A549 (cell line): ENCODE measurements at regions not wholly inside any gene's neighbourhood (a gene's known extent, or its start where the extent isn't known, plus 50 kb on each side); places are given as distances from the start of the nearest gene placed in this dataset.
A peak's percentile ranks its signal among the peaks of the same experiment; 100 is the strongest.

Experiments
- ATAC-seq, 2 experiments: fragments of 200-7000 bp in 1 of 2; fragments of >200 bp in 1 of 2; cut with Nextera tagmentation in 1 of 2; cut with Tn5 transposase in 1 of 2; 3 replicates each; pipeline versions ENCODE4 v1.8.0 to v1.9.1; 2018 to 2020; ENCODE audit warnings: mild to moderate bottlenecking in 1 of 2, moderate library complexity in 1 of 2
- CTCF ChIA-PET: fragments of 300-600 bp; sonication (Branson Sonifier 250); formaldehyde crosslinking; extraction: SDS; loops from one replicate; lab custom pipeline; 2021; ENCODE audit warnings: antibody characterized with exemption, inconsistent platforms; lab: Yijun Ruan, JAX
- POLR2A ChIA-PET: fragments of 350-600 bp; formaldehyde crosslinking; extraction: SDS; loops from one replicate; lab custom pipeline; 2021; ENCODE audit warnings: antibody characterized with exemption, inconsistent platforms; lab: Yijun Ruan, JAX
- DNase-seq, 2 experiments: peaks; one replicate each; pipeline versions ENCODE4 v3.0.0 to v3.0.0-alpha.2; 2011 to 2016; ENCODE audit warnings: low read depth in 1 of 2, low spot score in 1 of 2
- FAIRE-seq: peaks from 2 replicates; lab custom pipeline; 2011; peaks lifted over from hg19 to GRCh38; lab: Jason Lieb, UNC
- H3K27ac ChIP-seq, 2 experiments: fragments of >200 bp; sonication (Bioruptor Twin); formaldehyde crosslinking; 3 replicates each; pipeline ENCODE4 v1.5.1; 2016 to 2017
- H3K4me1 ChIP-seq: fragments of >200 bp; sonication (Bioruptor Twin); formaldehyde crosslinking; 3 replicates; pipeline ENCODE4 v1.6.1; 2016
- H3K4me2 ChIP-seq: fragments of >200 bp; sonication (Bioruptor Twin); formaldehyde crosslinking; 3 replicates; pipeline ENCODE4 v1.6.1; 2016
- H3K4me3 ChIP-seq: fragments of >200 bp; sonication (Bioruptor Twin); formaldehyde crosslinking; 3 replicates; pipeline ENCODE4 v1.5.1; 2016
- H3K9me3 ChIP-seq: fragments of >200 bp; sonication (Bioruptor Twin); formaldehyde crosslinking; 3 replicates; pipeline ENCODE4 v1.6.1; 2016
- ATOH8 ChIP-seq: fragments of 250-450 bp; sonication (Bioruptor Pico); IDR thresholded peaks from 2 replicates; pipeline ENCODE4 v1.5.0; 2020; ENCODE audit warnings: low read depth, mild to moderate bottlenecking, moderate library complexity
- BCL3 ChIP-seq: fragments of >200 bp; sonication (Bioruptor Twin); formaldehyde crosslinking; IDR thresholded peaks from 3 replicates; pipeline ENCODE4 v1.6.1; 2016
- BHLHE40 ChIP-seq: IDR thresholded peaks from 2 replicates; pipeline ENCODE4 v1.6.1; 2012; ENCODE audit warnings: low read depth, low read length, inconsistent platforms
- CBX2 ChIP-seq: fragments of 200-600 bp; sonication (generic); IDR thresholded peaks from 2 replicates; pipeline ENCODE4 v1.6.1; 2016; ENCODE audit warnings: low read depth, mild to moderate bottlenecking, borderline replicate concordance
- CBX8 ChIP-seq: fragments of 200-600 bp; sonication (generic); IDR thresholded peaks from 2 replicates; pipeline ENCODE4 v1.6.1; 2016
- CTCF ChIP-seq: fragments of >200 bp; sonication (Bioruptor Twin); formaldehyde crosslinking; IDR thresholded peaks from 3 replicates; pipeline ENCODE4 v1.5.1; 2016
- E2F6 ChIP-seq: IDR thresholded peaks from 2 replicates; pipeline ENCODE4 v1.6.1; 2012; ENCODE audit warnings: low read depth, borderline replicate concordance
- EHMT2 ChIP-seq: fragments of 200-600 bp; sonication (generic); IDR thresholded peaks from 2 replicates; pipeline ENCODE4 v1.6.1; 2016; ENCODE audit warnings: antibody characterized with exemption, low read depth, mild to moderate bottlenecking, moderate library complexity
- ESRRA ChIP-seq: fragments of 150-350 bp; IDR thresholded peaks from 2 replicates; pipeline ENCODE4 v1.6.1; 2014; ENCODE audit warnings: mild to moderate bottlenecking, low read length, borderline replicate concordance
- FOSB ChIP-seq: fragments of 250-450 bp; sonication (Bioruptor Pico); IDR thresholded peaks from 2 replicates; pipeline ENCODE4 v1.5.0; 2020; ENCODE audit warnings: mild to moderate bottlenecking, moderate library complexity
- FOSL2 ChIP-seq, 2 experiments: fragments of 450-650 bp in 1 of 2; fragments of >200 bp in 1 of 2; sonication (Bioruptor Twin) in 1 of 2; formaldehyde crosslinking; IDR thresholded peaks; 2 replicates each; pipeline versions ENCODE4 v1.5.0 to v1.6.1; 2016 to 2020; ENCODE audit warnings: mild to moderate bottlenecking in 1 of 2, moderate library complexity in 1 of 2
- GATA3 ChIP-seq: IDR thresholded peaks from 2 replicates; pipeline ENCODE4 v1.6.1; 2012; ENCODE audit warnings: borderline replicate concordance
- HEYL ChIP-seq: fragments of 250-450 bp; sonication (Bioruptor Pico); IDR thresholded peaks from 2 replicates; pipeline ENCODE4 v1.8.0; 2021; ENCODE audit warnings: mild to moderate bottlenecking, moderate library complexity
- HMGXB4 ChIP-seq: fragments of 250-450 bp; sonication (Bioruptor Pico); IDR thresholded peaks from 2 replicates; pipeline ENCODE4 v1.5.0; 2021; ENCODE audit warnings: mild to moderate bottlenecking, moderate library complexity, borderline replicate concordance
- HOXA7 ChIP-seq: fragments of 250-450 bp; sonication (Bioruptor Pico); IDR thresholded peaks from 2 replicates; pipeline ENCODE4 v1.5.0; 2020; ENCODE audit warnings: mild to moderate bottlenecking, moderate library complexity
- HOXB13 ChIP-seq: fragments of 250-450 bp; sonication (Bioruptor Pico); IDR thresholded peaks from 2 replicates; pipeline ENCODE4 v1.5.0; 2020; ENCODE audit warnings: low read depth, mild to moderate bottlenecking, moderate library complexity
- HOXB5 ChIP-seq: fragments of 250-450 bp; sonication (Bioruptor Pico); IDR thresholded peaks from 2 replicates; pipeline ENCODE4 v1.5.0; 2020; ENCODE audit warnings: mild to moderate bottlenecking, moderate library complexity
- JUNB ChIP-seq: fragments of >200 bp; sonication (Bioruptor Twin); formaldehyde crosslinking; IDR thresholded peaks from 2 replicates; pipeline ENCODE4 v1.6.1; 2016
- KDM5A ChIP-seq: fragments of 200-600 bp; sonication (generic); IDR thresholded peaks from 2 replicates; pipeline ENCODE4 v1.6.1; 2016; ENCODE audit warnings: antibody characterized with exemption, mild to moderate bottlenecking
- MAFK ChIP-seq: fragments of 450-650 bp; IDR thresholded peaks from 2 replicates; pipeline ENCODE4 v1.6.1; 2014; ENCODE audit not compliant: partially characterized antibody
- MAZ ChIP-seq: fragments of 150-350 bp; IDR thresholded peaks from 2 replicates; pipeline ENCODE4 v1.6.1; 2014; ENCODE audit warnings: antibody characterized with exemption, low read depth, low read length, borderline replicate concordance
- NFE2L2 ChIP-seq: fragments of 150-350 bp; conservative IDR thresholded peaks from 2 replicates; pipeline ENCODE4 v1.6.1; 2014; ENCODE audit warnings: low read length
- NR3C1 ChIP-seq: fragments of >200 bp; sonication (Bioruptor Twin); formaldehyde crosslinking; IDR thresholded peaks from 3 replicates; pipeline ENCODE4 v1.6.1; 2017
- PBX3 ChIP-seq: IDR thresholded peaks from 2 replicates; pipeline ENCODE4 v1.6.1; 2012
- POLR2AphosphoS2 ChIP-seq: conservative IDR thresholded peaks from 2 replicates; pipeline ENCODE4 v1.6.1; 2012; ENCODE audit warnings: low read length, improper control_type of control experiment, inconsistent platforms
- RCOR1 ChIP-seq: fragments of 150-350 bp; IDR thresholded peaks from 2 replicates; pipeline ENCODE4 v1.6.1; 2014; ENCODE audit warnings: antibody characterized with exemption, low read length, low read depth
- RNF2 ChIP-seq: fragments of 200-600 bp; sonication (generic); IDR thresholded peaks from 2 replicates; pipeline ENCODE4 v1.6.1; 2016; ENCODE audit warnings: low read depth, mild to moderate bottlenecking, antibody characterized with exemption, moderate library complexity, borderline replicate concordance
- SMC3 ChIP-seq: fragments of >200 bp; sonication (Bioruptor Twin); formaldehyde crosslinking; IDR thresholded peaks from 3 replicates; pipeline ENCODE4 v1.6.1; 2018; ENCODE audit warnings: inconsistent platforms
- ZC3H11A ChIP-seq: fragments of 450-650 bp; IDR thresholded peaks from 2 replicates; pipeline ENCODE4 v1.6.1; 2014; ENCODE audit warnings: antibody characterized with exemption, mild to moderate bottlenecking
- WGBS: methylation state at CpG from one replicate; pipeline ENCODE4 v1.1.6; 2017; ENCODE audit errors: missing lambda C conversion rate; 5-methylcytosine and 5-hydroxymethylcytosine counted together

- H3K4me3 ChIP-seq: no peak overlapping the region
- no peak for FAIRE-seq
- CTCF ChIA-PET: no interaction called here
- H3K9me3 ChIP-seq: no peaks in the 10 kb centered on the region
- H3K4me2 ChIP-seq: no peak overlapping the region
- H3K4me1 ChIP-seq: peaks cover 23% of the 10 kb centered on the region
- POLR2A ChIA-PET: no interaction called here
- ATAC-seq: no peak
- no peak for TF ChIP-seq ZC3H11A
- no peak for TF ChIP-seq JUNB
- no peak for TF ChIP-seq SMC3
- no peak for TF ChIP-seq GATA3
- no peak for TF ChIP-seq NFE2L2
- no peak for TF ChIP-seq FOSB
- TF ChIP-seq MAZ: no peak
- no peak for TF ChIP-seq CBX2
- TF ChIP-seq BHLHE40: no peak
- TF ChIP-seq HOXB5 (CRISPR knock-in tag): no peak
- TF ChIP-seq PBX3: no peak
- no peak for TF ChIP-seq FOSL2 (IDR thresholded peaks at IDR 0.05)
- TF ChIP-seq FOSL2 (CRISPR knock-in tag; IDR thresholded peaks at IDR 0.05): no peak
- TF ChIP-seq HMGXB4 (CRISPR knock-in tag): no peak
- no peak for TF ChIP-seq CBX8
- TF ChIP-seq EHMT2: no peak
- TF ChIP-seq HEYL (CRISPR knock-in tag): no peak
- TF ChIP-seq, all 56 proteins: peak for 0
- DNase-seq: no peak
- no peak overlapping the region for H3K27ac ChIP-seq
- 92% methylated on average over 1 of the region's 1 CpG for WGBS
These were observed 310.6 kb upstream of the RSPO3 start for GRCh38 chr6:126807876-126808275.

GRCh38 chr6:126811321-126811720, 307.1 kb upstream of the RSPO3 start:
- no peaks in the 10 kb centered on the region for H3K9me3 ChIP-seq
- H3K4me2 ChIP-seq: peak overlapping the region; percentile 59
- CTCF ChIA-PET: interaction anchor here (0.6 kb wide), 1 partner anchor 1030 kb away, joined by 3 read pairs; no protein-coding TSS in a partner anchor
- DNase-seq: no peak
- TF ChIP-seq NR3C1 (no peak), HOXB5 (CRISPR knock-in tag) (no peak), GATA3 (no peak), POLR2AphosphoS2 (no peak), CTCF (no peak), ZC3H11A (no peak), MAFK (no peak), HOXB13 (CRISPR knock-in tag) (no peak), RCOR1 (no peak), SMC3 (no peak), BCL3 (no peak), ESRRA (no peak), CBX8 (no peak), ATOH8 (CRISPR knock-in tag) (no peak), KDM5A (no peak), RNF2 (no peak), HOXA7 (CRISPR knock-in tag) (no peak), E2F6 (no peak), MAZ (no peak)
- TF ChIP-seq, all 56 proteins: peak for 0
- ATAC-seq: no peak
- WGBS: 19% methylated on average over 3 of the region's 3 CpGs
- POLR2A ChIA-PET: no interaction called here
- no peak for FAIRE-seq
- Histone ChIP-seq H3K27ac (0 out of 6 replicates have a peak overlapping the region, but pooled peaks of 1 of the 2 experiments have one; percentile 33), H3K4me3 (no peak overlapping the region), H3K4me1 (peaks cover 18% of the 10 kb centered on the region)
